NCI-H146 treated with DMSO at 0.1 percent for 48 hours (cell line): ENCODE measurements at regions not wholly inside any gene's neighbourhood (a gene's known extent, or its start where the extent isn't known, plus 50 kb on each side); places are given as distances from the start of the nearest gene placed in this dataset.
"Not testable (repeated sequence)": the region's sequence is repeated elsewhere in the genome, so short reads cannot be mapped to it uniquely, and the experiment has no call there.

Experiments used
- DNase-seq: peaks from one replicate; lab custom pipeline; 2025; ENCODE audit not compliant: unreplicated experiment; lab: John Stamatoyannopoulos, UW

- no peak for DNase-seq
Observed at GRCh38 chr11:37951996-37952395, 1354.0 kb upstream of the RAG2 start.

- no peak for DNase-seq
Observed at GRCh38 chr11:37948258-37948657, 1350.2 kb upstream of the RAG2 start.

GRCh38 chr11:37947821-37948220 is 1349.8 kb upstream of the RAG2 start:
- DNase-seq, result no peak

- DNase-seq, result peak; percentile 5
Observed at GRCh38 chr11:37946155-37946766, 1348.2 kb upstream of the RAG2 start.

GRCh38 chr11:37942081-37942480 is 1344.0 kb upstream of the RAG2 start:
- no peak for DNase-seq

- DNase-seq, result no peak
Observed at GRCh38 chr11:37929100-37929653, 1331.1 kb upstream of the RAG2 start.

GRCh38 chr11:37926772-37927171 is 1328.7 kb upstream of the RAG2 start:
- DNase-seq, result no peak

GRCh38 chr11:37916331-37916730 is 1318.3 kb upstream of the RAG2 start:
- no peak for DNase-seq

- DNase-seq, result no peak
Observed at GRCh38 chr11:37914859-37915258, 1316.8 kb upstream of the RAG2 start.

- DNase-seq, result no peak
Observed at GRCh38 chr11:37908219-37908548, 1310.1 kb upstream of the RAG2 start.

GRCh38 chr11:37907436-37908218 is 1309.6 kb upstream of the RAG2 start:
- no peak for DNase-seq

- DNase-seq, result no peak
Observed at GRCh38 chr11:37905707-37906417, 1307.8 kb upstream of the RAG2 start.

- DNase-seq, result no peak
Observed at GRCh38 chr11:37896016-37896415, 1298.0 kb upstream of the RAG2 start.

GRCh38 chr11:37881741-37882140 is 1283.7 kb upstream of the RAG2 start:
- DNase-seq, result no peak

- DNase-seq, result no peak
Observed at GRCh38 chr11:37861671-37862070, 1263.6 kb upstream of the RAG2 start.

GRCh38 chr11:37858806-37859537 is 1260.9 kb upstream of the RAG2 start:
- not testable (repeated sequence) for DNase-seq

GRCh38 chr11:37858398-37858797 is 1260.4 kb upstream of the RAG2 start:
- no peak for DNase-seq

- DNase-seq, result no peak
Observed at GRCh38 chr11:37857726-37858125, 1259.7 kb upstream of the RAG2 start.

- DNase-seq, result no peak
Observed at GRCh38 chr11:37849706-37850105, 1251.7 kb upstream of the RAG2 start.

- DNase-seq, result no peak
Observed at GRCh38 chr11:37843603-37844002, 1245.6 kb upstream of the RAG2 start.

GRCh38 chr11:37841016-37841415 is 1243.0 kb upstream of the RAG2 start:
- no peak for DNase-seq
